GM18508 (cell line): ENCODE measurements at regions not wholly inside any gene's neighbourhood (a gene's known extent, or its start where the extent isn't known, plus 50 kb on each side); places are given as distances from the start of the nearest gene placed in this dataset.
"Not testable (repeated sequence)": the region's sequence is repeated elsewhere in the genome, so short reads cannot be mapped to it uniquely, and the experiment has no call there.

ENCODE experiments used
- ATAC-seq: cut with Tn5 transposase; IDR thresholded peaks from one replicate; pipeline ENCODE4 v1.9.1; 2021; ENCODE audit warnings: moderate number of reproducible peaks; ENCODE audit not compliant: insufficient read depth, unreplicated experiment

- ATAC-seq: no peak
Observed at GRCh38 chr22:48506506-48507145, 1321.0 kb downstream of the BRD1 start.

GRCh38 chr22:48505891-48506290, 1321.8 kb downstream of the BRD1 start:
- no peak for ATAC-seq

GRCh38 chr22:48504519-48505140, 1323.0 kb downstream of the BRD1 start:
- ATAC-seq: no peak

- ATAC-seq: no peak
Observed at GRCh38 chr22:48503876-48504275, 1323.8 kb downstream of the BRD1 start.

- ATAC-seq: no peak
Observed at GRCh38 chr22:48503035-48503625, 1324.5 kb downstream of the BRD1 start.

- no peak for ATAC-seq
Observed at GRCh38 chr22:48501231-48501750, 1326.4 kb downstream of the BRD1 start.

GRCh38 chr22:48500471-48501230, 1327.0 kb downstream of the BRD1 start:
- ATAC-seq: no peak

- no peak for ATAC-seq
Observed at GRCh38 chr22:48499456-48500425, 1327.9 kb downstream of the BRD1 start.

GRCh38 chr22:48498526-48499331, 1328.9 kb downstream of the BRD1 start:
- no peak for ATAC-seq

GRCh38 chr22:48497743-48498520, 1329.7 kb downstream of the BRD1 start:
- not testable (repeated sequence) for ATAC-seq

- ATAC-seq: no peak
Observed at GRCh38 chr22:48496987-48497650, 1330.6 kb downstream of the BRD1 start.

- ATAC-seq: no peak
Observed at GRCh38 chr22:48496226-48496845, 1331.3 kb downstream of the BRD1 start.

- no peak for ATAC-seq
Observed at GRCh38 chr22:48495751-48496080, 1332.0 kb downstream of the BRD1 start.

GRCh38 chr22:48494968-48495750, 1332.5 kb downstream of the BRD1 start:
- no peak for ATAC-seq

GRCh38 chr22:48494256-48494967, 1333.3 kb downstream of the BRD1 start:
- no peak for ATAC-seq

- ATAC-seq: no peak
Observed at GRCh38 chr22:48493733-48494132, 1333.9 kb downstream of the BRD1 start.
